OCI-LY3 (cell line): ENCODE measurements at regions not wholly inside any gene's neighbourhood (a gene's known extent, or its start where the extent isn't known, plus 50 kb on each side); places are given as distances from the start of the nearest gene placed in this dataset.

Experiments
- EZH2phosphoT487 ChIP-seq: fragments of 200-600 bp; shearing (Covaris generic); IDR thresholded peaks from 2 replicates; pipeline ENCODE4 v1.6.1; 2018; ENCODE audit warnings: antibody characterized with exemption, mixed run types, low read depth
- TF ChIP-seq, protein P1 (sequence below): fragments of 200-600, 300-600 bp; sonication (generic); IDR thresholded peaks from 2 replicates; pipeline ENCODE4 v1.5.1; 2014; ENCODE audit warnings: antibody characterized with exemption, low read length, low read depth

DNA sequence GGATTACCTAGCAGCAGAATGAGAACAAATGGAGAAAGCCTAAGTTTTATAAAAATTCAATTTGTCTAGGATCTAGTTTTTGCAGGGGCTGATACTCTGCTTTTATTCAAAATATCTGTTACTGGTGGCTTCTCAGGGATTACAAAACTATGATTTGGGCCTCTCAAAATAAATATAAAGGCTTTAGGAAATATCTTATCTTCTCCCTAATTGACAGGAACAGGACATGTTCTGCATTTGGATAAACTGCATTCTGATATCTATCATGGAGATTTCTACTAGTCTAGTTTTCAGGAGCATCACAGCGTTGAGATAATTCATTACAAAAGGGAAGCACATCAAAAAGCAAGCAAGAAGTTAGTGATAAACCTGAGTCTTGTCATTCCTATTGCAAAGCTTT is 127.1 kb upstream of the ITGA1 start:
- TF ChIP-seq, protein P1, sequence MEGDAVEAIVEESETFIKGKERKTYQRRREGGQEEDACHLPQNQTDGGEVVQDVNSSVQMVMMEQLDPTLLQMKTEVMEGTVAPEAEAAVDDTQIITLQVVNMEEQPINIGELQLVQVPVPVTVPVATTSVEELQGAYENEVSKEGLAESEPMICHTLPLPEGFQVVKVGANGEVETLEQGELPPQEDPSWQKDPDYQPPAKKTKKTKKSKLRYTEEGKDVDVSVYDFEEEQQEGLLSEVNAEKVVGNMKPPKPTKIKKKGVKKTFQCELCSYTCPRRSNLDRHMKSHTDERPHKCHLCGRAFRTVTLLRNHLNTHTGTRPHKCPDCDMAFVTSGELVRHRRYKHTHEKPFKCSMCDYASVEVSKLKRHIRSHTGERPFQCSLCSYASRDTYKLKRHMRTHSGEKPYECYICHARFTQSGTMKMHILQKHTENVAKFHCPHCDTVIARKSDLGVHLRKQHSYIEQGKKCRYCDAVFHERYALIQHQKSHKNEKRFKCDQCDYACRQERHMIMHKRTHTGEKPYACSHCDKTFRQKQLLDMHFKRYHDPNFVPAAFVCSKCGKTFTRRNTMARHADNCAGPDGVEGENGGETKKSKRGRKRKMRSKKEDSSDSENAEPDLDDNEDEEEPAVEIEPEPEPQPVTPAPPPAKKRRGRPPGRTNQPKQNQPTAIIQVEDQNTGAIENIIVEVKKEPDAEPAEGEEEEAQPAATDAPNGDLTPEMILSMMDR: no peak
- TF ChIP-seq EZH2phosphoT487: no peak
